WERI-Rb-1 (cell line): ENCODE measurements at regions not wholly inside any gene's neighbourhood (a gene's known extent, or its start where the extent isn't known, plus 50 kb on each side); places are given as distances from the start of the nearest gene placed in this dataset.

Experiments
- DNase-seq: peaks from one replicate; pipeline ENCODE4 v3.0.0-alpha.2; 2020
- H3K27ac ChIP-seq: fragments of 250-450 bp; sonication (Bioruptor Pico); 2 replicates; pipeline ENCODE4 v1.5.1; 2020; ENCODE audit warnings: mild to moderate bottlenecking, moderate library complexity
- H3K27me3 ChIP-seq: fragments of 250-450 bp; sonication (Bioruptor Pico); 2 replicates; pipeline ENCODE4 v1.5.1; 2021; ENCODE audit warnings: mild to moderate bottlenecking, low read depth, moderate library complexity; ENCODE audit not compliant: insufficient read depth, severe bottlenecking
- H3K36me3 ChIP-seq: fragments of 250-450 bp; sonication (Bioruptor Pico); 2 replicates; pipeline ENCODE4 v1.5.1; 2020; ENCODE audit warnings: mild to moderate bottlenecking, moderate library complexity
- H3K4me3 ChIP-seq: 2 replicates; pipeline ENCODE4 v1.5.1; 2011; ENCODE audit warnings: low read depth, mild to moderate bottlenecking, control low read depth, low read length
- H3K9me3 ChIP-seq: fragments of 250-450 bp; sonication (Bioruptor Pico); 2 replicates; pipeline ENCODE4 v1.5.1; 2021; ENCODE audit warnings: mild to moderate bottlenecking, moderate library complexity; ENCODE audit not compliant: severe bottlenecking
- CTCF ChIP-seq: IDR thresholded peaks from 2 replicates; pipeline ENCODE4 v1.5.1; 2011; ENCODE audit warnings: low read depth, mild to moderate bottlenecking, control low read depth, inconsistent platforms, low read length

GRCh38 chrX:26649534-26649933 is 433.6 kb downstream of the MAGEB5 start:
- peak; percentile 24; the same call in 1 of the 2 replicates for TF ChIP-seq CTCF
- no peak overlapping the region for H3K27ac ChIP-seq
- H3K4me3 ChIP-seq: no peak overlapping the region
- H3K27me3 ChIP-seq: no peaks in the 10 kb centered on the region
- DNase-seq: no peak
- peaks cover 7% of the 10 kb centered on the region for H3K9me3 ChIP-seq
- H3K36me3 ChIP-seq: no peaks in the 10 kb centered on the region

DNA sequence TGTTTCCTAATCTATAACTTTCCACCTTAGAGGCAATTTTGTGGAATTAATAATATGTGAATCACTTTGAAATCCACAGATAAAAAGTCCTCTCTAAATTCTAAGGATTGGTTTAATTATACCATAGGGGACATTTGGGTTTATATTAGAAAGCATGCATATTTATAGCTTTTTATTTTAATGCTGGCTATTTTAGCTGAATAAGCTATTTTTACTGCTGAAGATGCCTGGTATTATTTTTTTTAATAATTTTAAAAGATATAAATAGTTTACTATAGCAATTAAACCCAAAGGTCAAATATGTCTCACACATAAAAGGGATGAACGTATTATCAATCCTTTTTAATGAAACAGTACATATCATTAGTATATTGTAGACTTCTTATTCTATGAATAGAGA is 415.4 kb downstream of the MAGEB5 start:
- DNase-seq: no peak
- Histone ChIP-seq H3K27me3 (no peaks in the 10 kb centered on the region), H3K27ac (no peak overlapping the region), H3K4me3 (no peak overlapping the region), H3K36me3 (no peaks in the 10 kb centered on the region), H3K9me3 (no peaks in the 10 kb centered on the region)
- no peak for TF ChIP-seq CTCF

DNA sequence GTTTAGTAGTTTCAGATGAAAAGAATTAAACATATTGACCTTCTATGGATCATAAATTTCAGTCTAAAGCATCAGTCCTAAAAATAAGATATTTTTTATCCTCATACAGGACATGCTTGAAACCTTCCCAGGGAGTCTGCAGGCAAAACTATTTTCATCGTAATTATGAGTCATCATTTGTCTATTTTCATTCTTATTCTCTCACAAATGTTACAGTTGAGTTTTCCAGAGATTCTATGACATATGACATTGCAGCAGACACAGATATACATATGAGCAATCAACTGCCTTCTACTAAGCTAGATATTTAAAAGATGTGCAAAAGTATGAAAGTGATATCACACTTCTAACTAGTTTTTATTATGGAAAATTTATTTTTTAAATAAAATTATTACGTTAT is 398.0 kb downstream of the MAGEB5 start:
- no peaks in the 10 kb centered on the region for H3K36me3 ChIP-seq
- H3K4me3 ChIP-seq: no peak overlapping the region
- H3K9me3 ChIP-seq: no peaks in the 10 kb centered on the region
- no peaks in the 10 kb centered on the region for H3K27me3 ChIP-seq
- DNase-seq: no peak
- no peak for TF ChIP-seq CTCF
- no peak overlapping the region for H3K27ac ChIP-seq

GRCh38 chrX:26606971-26607370 is 391.0 kb downstream of the MAGEB5 start:
- Histone ChIP-seq H3K27ac (no peak overlapping the region), H3K9me3 (no peaks in the 10 kb centered on the region), H3K4me3 (no peak overlapping the region), H3K27me3 (no peaks in the 10 kb centered on the region), H3K36me3 (no peaks in the 10 kb centered on the region)
- no peak for DNase-seq
- TF ChIP-seq CTCF: no peak

GRCh38 chrX:26597981-26598380 is 382.0 kb downstream of the MAGEB5 start:
- TF ChIP-seq CTCF: no peak
- no peaks in the 10 kb centered on the region for H3K36me3 ChIP-seq
- H3K27me3 ChIP-seq: no peaks in the 10 kb centered on the region
- H3K9me3 ChIP-seq: no peaks in the 10 kb centered on the region
- H3K27ac ChIP-seq: no peak overlapping the region
- no peak for DNase-seq
- no peak overlapping the region for H3K4me3 ChIP-seq

DNA sequence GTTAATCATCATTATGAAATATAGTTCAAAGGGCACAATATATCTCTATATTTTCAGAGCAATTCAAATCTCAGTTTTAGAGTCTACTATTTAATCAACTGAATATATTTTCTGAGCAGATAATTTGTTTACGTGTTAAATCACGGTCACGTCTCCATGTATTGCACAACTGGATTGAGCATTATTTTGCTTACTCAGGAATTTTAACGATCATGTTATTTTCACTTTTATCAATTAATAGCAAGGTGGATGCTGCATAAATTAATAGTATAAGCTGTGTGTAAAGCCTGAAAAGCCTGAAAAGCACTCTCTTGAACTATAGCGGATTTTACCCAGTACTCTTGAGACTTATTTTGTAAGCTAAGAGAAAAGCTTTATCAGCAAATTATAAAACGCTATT is 374.9 kb downstream of the MAGEB5 start:
- H3K4me3 ChIP-seq: no peak overlapping the region
- H3K27ac ChIP-seq: no peak overlapping the region
- TF ChIP-seq CTCF: no peak
- H3K9me3 ChIP-seq: no peaks in the 10 kb centered on the region
- H3K27me3 ChIP-seq: no peaks in the 10 kb centered on the region
- DNase-seq: no peak
- H3K36me3 ChIP-seq: no peaks in the 10 kb centered on the region
